Neural progenitor cell (in vitro differentiated cells): ENCODE measurements at regions not wholly inside any gene's neighbourhood (a gene's known extent, or its start where the extent isn't known, plus 50 kb on each side); places are given as distances from the start of the nearest gene placed in this dataset.

ENCODE experiments used
- DNase-seq: peaks from one replicate; pipeline ENCODE4 v3.0.0-alpha.2; 2016; ENCODE audit warnings: low spot score
- H2AFZ ChIP-seq: fragments of 200-600 bp; sonication (generic); replicated peaks from 2 replicates; pipeline ENCODE4 v1.6.1; 2016; ENCODE audit warnings: antibody characterized with exemption
- H3F3A ChIP-seq: fragments of 200-600 bp; sonication (generic); 2 replicates; pipeline ENCODE4 v1.6.1; 2016; ENCODE audit warnings: antibody characterized with exemption, low read depth
- H3K27ac ChIP-seq: fragments of 200-600 bp; sonication (generic); 2 replicates; pipeline ENCODE4 v1.5.1; 2016; ENCODE audit warnings: mild to moderate bottlenecking
- H3K27me3 ChIP-seq: fragments of 200-600 bp; sonication (generic); 2 replicates; pipeline ENCODE4 v1.6.1; 2016; ENCODE audit warnings: mild to moderate bottlenecking, moderate library complexity
- H3K36me3 ChIP-seq: fragments of 200-600 bp; sonication (generic); 2 replicates; pipeline ENCODE4 v1.5.1; 2016
- H3K4me1 ChIP-seq: fragments of 200-600 bp; sonication (generic); 2 replicates; pipeline ENCODE4 v1.6.1; 2016; ENCODE audit warnings: mixed run types
- H3K4me2 ChIP-seq: fragments of 200-600 bp; sonication (generic); 2 replicates; pipeline ENCODE4 v1.6.1; 2016
- H3K4me3 ChIP-seq: fragments of 200-600 bp; sonication (generic); 2 replicates; pipeline ENCODE4 v1.5.1; 2016
- H3K79me2 ChIP-seq: fragments of 200-600 bp; sonication (generic); 2 replicates; pipeline ENCODE4 v1.6.1; 2016; ENCODE audit warnings: low read depth
- H3K9ac ChIP-seq: fragments of 200-600 bp; sonication (generic); 2 replicates; pipeline ENCODE4 v1.6.1; 2016
- H3K9me3 ChIP-seq: fragments of 200-600 bp; sonication (generic); 2 replicates; pipeline ENCODE4 v1.5.1; 2016; ENCODE audit warnings: low read depth
- H4K20me1 ChIP-seq: fragments of 200-600 bp; sonication (generic); 2 replicates; pipeline ENCODE4 v1.6.1; 2016; ENCODE audit warnings: low read depth
- H3K27ac Mint-ChIP-seq: 3 replicates; pipeline ENCODE4 v1.8.0; 2021; ENCODE audit warnings: mixed read lengths
- H3K27me3 Mint-ChIP-seq: 2 replicates; pipeline ENCODE4 v1.8.0; 2022; ENCODE audit warnings: low read depth, mild to moderate bottlenecking, inconsistent platforms, moderate library complexity, mixed read lengths; ENCODE audit not compliant: insufficient read depth
- H3K36me3 Mint-ChIP-seq: 3 replicates; pipeline ENCODE4 v1.8.0; 2021; ENCODE audit warnings: mixed read lengths
- H3K4me1 Mint-ChIP-seq: 3 replicates; pipeline ENCODE4 v1.8.0; 2021; ENCODE audit warnings: mixed read lengths
- H3K4me3 Mint-ChIP-seq: 3 replicates; pipeline ENCODE4 v1.8.0; 2021; ENCODE audit warnings: mild to moderate bottlenecking, moderate library complexity, mixed read lengths
- H3K9me3 Mint-ChIP-seq: 3 replicates; pipeline ENCODE4 v1.8.0; 2020; ENCODE audit warnings: mixed read lengths
- CTCF ChIP-seq: fragments of 200-600 bp; sonication (generic); IDR thresholded peaks from 2 replicates; pipeline ENCODE4 v1.5.1; 2017; ENCODE audit warnings: antibody characterized with exemption, mild to moderate bottlenecking
- EZH2 ChIP-seq: fragments of 200-600 bp; sonication (generic); IDR thresholded peaks from 2 replicates; pipeline ENCODE4 v1.6.1; 2017; ENCODE audit warnings: antibody characterized with exemption, mild to moderate bottlenecking, moderate library complexity
- EZH2phosphoT487 ChIP-seq: fragments of 200-600 bp; sonication (generic); IDR thresholded peaks from 2 replicates; pipeline ENCODE4 v1.6.1; 2017; ENCODE audit warnings: antibody characterized with exemption

- TF ChIP-seq EZH2phosphoT487 (no peak), CTCF (no peak), EZH2 (no peak)
- Histone ChIP-seq H3K4me3 (peak overlapping the region; percentile 48), H3K27me3 (no peaks in the 10 kb centered on the region), H3K4me1 (peaks cover 33% of the 10 kb centered on the region), H3K4me2 (peak overlapping the region; percentile 82), H3F3A (peaks cover 32% of the 10 kb centered on the region), H3K9me3 (no peaks in the 10 kb centered on the region), H2AFZ (no peak overlapping the region), H3K27ac (no peak overlapping the region), H3K9ac (no peak overlapping the region), H4K20me1 (no peaks in the 10 kb centered on the region), H3K36me3 (no peaks in the 10 kb centered on the region), H3K79me2 (no peaks in the 10 kb centered on the region)
- Mint-ChIP-seq H3K4me3 (peak overlapping the region; percentile 89), H3K27me3 (peaks cover 2% of the 10 kb centered on the region), H3K4me1 (peaks cover 47% of the 10 kb centered on the region), H3K36me3 (peaks cover 23% of the 10 kb centered on the region), H3K27ac (peak overlapping the region; percentile 98), H3K9me3 (peaks cover 23% of the 10 kb centered on the region)
- DNase-seq: no peak
Observed at GRCh38 chr2:226030369-226030768, 630.9 kb downstream of the NYAP2 start.

GRCh38 chr2:226023946-226024345, 624.4 kb downstream of the NYAP2 start:
- Histone ChIP-seq H3K27ac (no peak overlapping the region), H3F3A (no peaks in the 10 kb centered on the region), H3K27me3 (no peaks in the 10 kb centered on the region), H3K36me3 (no peaks in the 10 kb centered on the region), H3K79me2 (no peaks in the 10 kb centered on the region), H3K9me3 (no peaks in the 10 kb centered on the region), H3K4me1 (peaks cover 8% of the 10 kb centered on the region), H4K20me1 (no peaks in the 10 kb centered on the region), H3K4me2 (no peak overlapping the region), H3K9ac (no peak overlapping the region), H2AFZ (no peak overlapping the region), H3K4me3 (no peak overlapping the region)
- Mint-ChIP-seq H3K4me1 (peaks cover 10% of the 10 kb centered on the region), H3K9me3 (peaks cover 35% of the 10 kb centered on the region), H3K27me3 (peaks cover 4% of the 10 kb centered on the region), H3K36me3 (peaks cover 41% of the 10 kb centered on the region), H3K4me3 (no peak overlapping the region), H3K27ac (peak overlapping the region; percentile 76)
- no peak for TF ChIP-seq EZH2phosphoT487
- TF ChIP-seq CTCF: no peak
- TF ChIP-seq EZH2: no peak
- DNase-seq: no peak

GRCh38 chr2:226023383-226023782, 623.9 kb downstream of the NYAP2 start:
- Histone ChIP-seq H3K9me3 (no peaks in the 10 kb centered on the region), H3K4me1 (peaks cover 3% of the 10 kb centered on the region), H3K9ac (no peak overlapping the region), H3K4me2 (no peak overlapping the region), H3K27ac (no peak overlapping the region), H3K36me3 (no peaks in the 10 kb centered on the region), H4K20me1 (no peaks in the 10 kb centered on the region), H2AFZ (no peak overlapping the region), H3F3A (no peaks in the 10 kb centered on the region), H3K79me2 (no peaks in the 10 kb centered on the region), H3K4me3 (no peak overlapping the region), H3K27me3 (no peaks in the 10 kb centered on the region)
- H3K36me3 Mint-ChIP-seq: peaks cover 41% of the 10 kb centered on the region
- peak overlapping the region; percentile 76 for H3K27ac Mint-ChIP-seq
- peaks cover 4% of the 10 kb centered on the region for H3K27me3 Mint-ChIP-seq
- peak; percentile 11 for DNase-seq
- peak overlapping the region; percentile 29 for H3K4me3 Mint-ChIP-seq
- TF ChIP-seq EZH2phosphoT487: no peak
- TF ChIP-seq EZH2: no peak
- TF ChIP-seq CTCF: peak; percentile 28
- H3K9me3 Mint-ChIP-seq: peaks cover 38% of the 10 kb centered on the region
- peaks cover 5% of the 10 kb centered on the region for H3K4me1 Mint-ChIP-seq
